DMS153 treated with DMSO at 0.1 percent for 48 hours (cell line): ENCODE measurements at regions not wholly inside any gene's neighbourhood (a gene's known extent, or its start where the extent isn't known, plus 50 kb on each side); places are given as distances from the start of the nearest gene placed in this dataset.

Experiments
- DNase-seq: peaks from one replicate; lab custom pipeline; 2025; ENCODE audit not compliant: unreplicated experiment; lab: John Stamatoyannopoulos, UW

- DNase-seq: no peak
Measured at GRCh38 chr5:109944461-109944860, 254.7 kb downstream of the MAN2A1 start.

GRCh38 chr5:109945097-109945678, 255.5 kb downstream of the MAN2A1 start:
- no peak for DNase-seq

GRCh38 chr5:109945723-109946480, 256.2 kb downstream of the MAN2A1 start:
- DNase-seq: no peak

GRCh38 chr5:109946610-109947009, 256.9 kb downstream of the MAN2A1 start:
- no peak for DNase-seq

GRCh38 chr5:109947667-109948066, 257.9 kb downstream of the MAN2A1 start:
- no peak for DNase-seq

- DNase-seq: no peak
Measured at GRCh38 chr5:109950634-109951033, 260.9 kb downstream of the MAN2A1 start.

GRCh38 chr5:109951348-109951747, 261.6 kb downstream of the MAN2A1 start:
- DNase-seq: no peak

GRCh38 chr5:109951758-109952157, 262.0 kb downstream of the MAN2A1 start:
- DNase-seq: no peak

GRCh38 chr5:109953761-109954160, 264.0 kb downstream of the MAN2A1 start:
- DNase-seq: no peak

GRCh38 chr5:109956884-109957283, 267.2 kb downstream of the MAN2A1 start:
- DNase-seq: no peak

- no peak for DNase-seq
Measured at GRCh38 chr5:109958082-109958481, 268.4 kb downstream of the MAN2A1 start.

- DNase-seq: no peak
Measured at GRCh38 chr5:109959652-109960051, 269.9 kb downstream of the MAN2A1 start.

- no peak for DNase-seq
Measured at GRCh38 chr5:109961751-109962150, 272.0 kb downstream of the MAN2A1 start.

GRCh38 chr5:109962882-109963603, 273.3 kb downstream of the MAN2A1 start:
- no peak for DNase-seq

- DNase-seq: no peak
Measured at GRCh38 chr5:109964136-109964535, 274.4 kb downstream of the MAN2A1 start.

- DNase-seq: no peak
Measured at GRCh38 chr5:109965634-109966033, 275.9 kb downstream of the MAN2A1 start.

GRCh38 chr5:109971968-109972367, 282.2 kb downstream of the MAN2A1 start:
- DNase-seq: no peak

- DNase-seq: no peak
Measured at GRCh38 chr5:109981979-109982378, 292.3 kb downstream of the MAN2A1 start.

GRCh38 chr5:109982966-109983534, 293.3 kb downstream of the MAN2A1 start:
- DNase-seq: no peak

- no peak for DNase-seq
Measured at GRCh38 chr5:109986726-109987125, 297.0 kb downstream of the MAN2A1 start.

- no peak for DNase-seq
Measured at GRCh38 chr5:109987355-109987754, 297.6 kb downstream of the MAN2A1 start.

GRCh38 chr5:109987970-109988369, 298.2 kb downstream of the MAN2A1 start:
- DNase-seq: no peak
